T-cell (primary cell): ENCODE measurements at regions not wholly inside any gene's neighbourhood (a gene's known extent, or its start where the extent isn't known, plus 50 kb on each side); places are given as distances from the start of the nearest gene placed in this dataset.
"Not testable (repeated sequence)": the region's sequence is repeated elsewhere in the genome, so short reads cannot be mapped to it uniquely, and the experiment has no call there.

Experiments used
- ATAC-seq, 4 experiments: fragments of 200-7000 bp in 3 of 4; fragments of 150-1000 bp in 1 of 4; cut with Tn5 transposase; replicated peaks in 1 of 4; 1 replicate in 3 of 4; 2 replicates in 1 of 4; pipeline ENCODE4 v1.10.0; 2021; ENCODE audit warnings: moderate library complexity in 3 of 4, mild to moderate bottlenecking in 2 of 4, moderate number of reproducible peaks in 1 of 4
- CTCF ChIA-PET, 2 donors: fragments of 300-600 bp; sonication (Branson Sonifier 250); formaldehyde crosslinking; loops; one replicate each; lab custom pipeline; 2022; ENCODE audit warnings: antibody characterized with exemption in 2 of 2; lab: Charles Lee
- POLR2A ChIA-PET, 2 donors: fragments of 300-600 bp; sonication (Branson Sonifier 250); formaldehyde crosslinking; loops; one replicate each; lab custom pipeline; 2022; ENCODE audit warnings: antibody characterized with exemption in 2 of 2; lab: Charles Lee
- DNase-seq, 35 experiments: peaks; one replicate each; pipeline versions ENCODE4 v3.0.0 to v3.0.0-alpha.2; 2013 to 2023
- H3K27ac ChIP-seq: one replicate; pipeline ENCODE4 v1.5.1; 2013; ENCODE audit warnings: low read length
- H3K27me3 ChIP-seq, 2 experiments: replicated peaks in 1 of 2; 1 replicate in 1 of 2; 2 replicates in 1 of 2; pipeline versions ENCODE4 v1.6.1 to v1.7.0; 2013; ENCODE audit warnings: low read length in 1 of 2, mixed read lengths in 1 of 2; ENCODE audit not compliant: control insufficient read depth in 2 of 2, insufficient read depth in 2 of 2; ENCODE audit errors: extremely low read depth in 1 of 2
- H3K36me3 ChIP-seq, 2 donors: 1 replicate in 1 of 2; 2 replicates in 1 of 2; pipeline versions ENCODE4 v1.6.1 to v1.7.0; 2013; ENCODE audit warnings: low read length in 1 of 2; ENCODE audit not compliant: control insufficient read depth in 2 of 2, insufficient read depth in 1 of 2; ENCODE audit errors: extremely low read depth in 1 of 2
- H3K4me1 ChIP-seq, 2 experiments: 1 replicate in 1 of 2; 2 replicates in 1 of 2; pipeline versions ENCODE4 v1.6.1 to v1.7.0; 2013; ENCODE audit warnings: low read length in 2 of 2, mixed read lengths in 1 of 2; ENCODE audit not compliant: insufficient read depth in 2 of 2, control insufficient read depth in 1 of 2; ENCODE audit errors: extremely low read depth in 1 of 2
- H3K4me3 ChIP-seq, 2 donors: 1 replicate in 1 of 2; 2 replicates in 1 of 2; pipeline versions ENCODE4 v1.5.1 to v1.7.0; 2013; ENCODE audit warnings: mild to moderate bottlenecking in 2 of 2, low read length in 1 of 2, moderate library complexity in 1 of 2; ENCODE audit not compliant: control insufficient read depth in 1 of 2; ENCODE audit errors: extremely low read depth in 1 of 2
- H3K9me3 ChIP-seq: 2 replicates; pipeline ENCODE4 v1.7.0; 2013
- H3K27ac Mint-ChIP-seq, 2 donors: one replicate each; pipeline ENCODE4 v1.8.0; 2020 to 2021; ENCODE audit warnings: mild to moderate bottlenecking in 2 of 2, mixed read lengths in 2 of 2
- H3K27me3 Mint-ChIP-seq, 2 donors: one replicate each; pipeline ENCODE4 v1.8.0; 2021 to 2022; ENCODE audit warnings: mixed read lengths in 2 of 2
- H3K36me3 Mint-ChIP-seq: one replicate; pipeline ENCODE4 v1.8.0; 2021; ENCODE audit warnings: mixed read lengths
- H3K4me1 Mint-ChIP-seq, 3 donors: one replicate each; pipeline ENCODE4 v1.8.0; 2020 to 2022; ENCODE audit warnings: mixed read lengths in 3 of 3, mild to moderate bottlenecking in 1 of 3
- H3K4me3 Mint-ChIP-seq, 3 donors: one replicate each; pipeline ENCODE4 v1.8.0; 2020 to 2022; ENCODE audit warnings: mild to moderate bottlenecking in 3 of 3, mixed read lengths in 3 of 3, moderate library complexity in 3 of 3
- H3K9me3 Mint-ChIP-seq, 3 donors: one replicate each; pipeline ENCODE4 v1.8.0; 2020 to 2022; ENCODE audit warnings: mixed read lengths in 3 of 3
- WGBS: methylation state at CpG from one replicate; pipeline ENCODE4 v1.1.5; 2013; ENCODE audit warnings: missing lambda C conversion rate; ENCODE audit not compliant: insufficient coverage; 5-methylcytosine and 5-hydroxymethylcytosine counted together

- H3K9me3 ChIP-seq, result peaks cover 3% of the 10 kb centered on the region
- ChIA-PET POLR2A (no interaction called here), CTCF (no interaction called here)
- Mint-ChIP-seq H3K4me3 (no peak overlapping the region), H3K4me1 (no peaks in the 10 kb centered on the region), H3K27me3 (no peaks in the 10 kb centered on the region), H3K9me3 (peaks cover 12 to 26% (median 23%) of the 10 kb centered on the region in 3 donors), H3K36me3 (no peaks in the 10 kb centered on the region), H3K27ac (no peak overlapping the region)
- DNase-seq (no peak), ATAC-seq (no peak)
- H3K4me1 ChIP-seq, result no peaks in the 10 kb centered on the region
- no peaks in the 10 kb centered on the region for H3K27me3 ChIP-seq
- H3K36me3 ChIP-seq, result no peaks in the 10 kb centered on the region
- no peak overlapping the region for H3K27ac ChIP-seq
- no peak overlapping the region for H3K4me3 ChIP-seq
- WGBS, result no CpG with 5 or more reads among the region's 1 CpG
These were observed 182.7 kb downstream of the ETAA1 start for GRCh38 chr2:67579806-67580205.

- no peaks in the 10 kb centered on the region for H3K36me3 ChIP-seq
- H3K9me3 ChIP-seq, result peaks cover 3% of the 10 kb centered on the region
- ChIA-PET POLR2A (no interaction called here), CTCF (no interaction called here)
- no peak overlapping the region for H3K27ac ChIP-seq
- no peak overlapping the region for H3K4me3 ChIP-seq
- no peaks in the 10 kb centered on the region for H3K4me1 ChIP-seq
- Mint-ChIP-seq H3K27ac (no peak overlapping the region), H3K4me3 (no peak overlapping the region), H3K36me3 (no peaks in the 10 kb centered on the region), H3K4me1 (no peaks in the 10 kb centered on the region), H3K27me3 (no peaks in the 10 kb centered on the region), H3K9me3 (peaks cover 19 to 44% (median 40%) of the 10 kb centered on the region in 3 donors)
- DNase-seq (no peak), ATAC-seq (no peak)
- 82% methylated on average over 1 of the region's 7 CpGs for WGBS
- H3K27me3 ChIP-seq, result no peaks in the 10 kb centered on the region
These were observed 184.6 kb downstream of the ETAA1 start for GRCh38 chr2:67581751-67582150.

GRCh38 chr2:67583185-67583584 lies 186.1 kb downstream of the ETAA1 start:
- ChIA-PET CTCF (no interaction called here), POLR2A (no interaction called here)
- no peaks in the 10 kb centered on the region for H3K27me3 Mint-ChIP-seq

GRCh38 chr2:67585400-67585799 lies 188.3 kb downstream of the ETAA1 start:
- Mint-ChIP-seq H3K4me3 (no peak overlapping the region), H3K27me3 (no peaks in the 10 kb centered on the region), H3K9me3 (peaks cover 11 to 44% (median 35%) of the 10 kb centered on the region in 3 donors)

More at GRCh38 chr2:67583185-67583584, 186.1 kb downstream of the ETAA1 start:
- Histone ChIP-seq H3K27me3 (no peaks in the 10 kb centered on the region), H3K4me3 (no peak overlapping the region), H3K27ac (no peak overlapping the region), H3K9me3 (peaks cover 3% of the 10 kb centered on the region), H3K36me3 (no peaks in the 10 kb centered on the region), H3K4me1 (no peaks in the 10 kb centered on the region)
- WGBS, result no CpG with 5 or more reads among the region's 2 CpGs
- no peak overlapping the region for H3K4me3 Mint-ChIP-seq
- H3K36me3 Mint-ChIP-seq, result no peaks in the 10 kb centered on the region
- ATAC-seq (no peak), DNase-seq (no peak)
- no peak overlapping the region for H3K27ac Mint-ChIP-seq
- no peaks in the 10 kb centered on the region for H3K4me1 Mint-ChIP-seq
- H3K9me3 Mint-ChIP-seq, result peaks cover 11 to 44% (median 36%) of the 10 kb centered on the region in 3 donors

GRCh38 chr2:67589121-67589520 lies 192.0 kb downstream of the ETAA1 start:
- ATAC-seq, H3K36me3 ChIP-seq, DNase-seq, H3K9me3 ChIP-seq, H3K4me3 ChIP-seq, CTCF ChIA-PET, POLR2A ChIA-PET, H3K36me3 Mint-ChIP-seq, H3K27ac ChIP-seq, H3K4me1 ChIP-seq, H3K4me3 Mint-ChIP-seq, H3K27me3 ChIP-seq, H3K4me1 Mint-ChIP-seq, H3K27ac Mint-ChIP-seq, H3K27me3 Mint-ChIP-seq: not testable (repeated sequence)
- H3K9me3 Mint-ChIP-seq, result peaks cover 24 to 46% (median 36%) of the 10 kb centered on the region in 3 donors
- 69% methylated on average over 6 of the region's 6 CpGs for WGBS

More at GRCh38 chr2:67585400-67585799, 188.3 kb downstream of the ETAA1 start:
- no peak for ATAC-seq
- Mint-ChIP-seq H3K27ac (no peak overlapping the region), H3K36me3 (no peaks in the 10 kb centered on the region), H3K4me1 (no peaks in the 10 kb centered on the region)
- Histone ChIP-seq H3K27me3 (no peaks in the 10 kb centered on the region), H3K27ac (no peak overlapping the region), H3K4me1 (no peaks in the 10 kb centered on the region), H3K4me3 (no peak overlapping the region), H3K9me3 (peaks cover 3% of the 10 kb centered on the region), H3K36me3 (no peaks in the 10 kb centered on the region)
- CTCF ChIA-PET, result no interaction called here
- POLR2A ChIA-PET, result no interaction called here
- DNase-seq, result no peak

- H3K4me3 Mint-ChIP-seq, H3K36me3 Mint-ChIP-seq, DNase-seq, H3K4me1 ChIP-seq, H3K9me3 ChIP-seq, H3K27me3 Mint-ChIP-seq, H3K4me3 ChIP-seq, H3K27me3 ChIP-seq, H3K27ac ChIP-seq, ATAC-seq, H3K4me1 Mint-ChIP-seq, POLR2A ChIA-PET, H3K27ac Mint-ChIP-seq, CTCF ChIA-PET, H3K36me3 ChIP-seq: not testable (repeated sequence)
- H3K9me3 Mint-ChIP-seq, result peaks cover 13 to 27% (median 18%) of the 10 kb centered on the region in 3 donors
These were observed 197.4 kb downstream of the ETAA1 start for GRCh38 chr2:67594522-67594921.

GRCh38 chr2:67596871-67597270 lies 199.7 kb downstream of the ETAA1 start:
- no peak overlapping the region for H3K4me3 ChIP-seq
- H3K9me3 ChIP-seq, result no peaks in the 10 kb centered on the region
- no peaks in the 10 kb centered on the region for H3K4me1 ChIP-seq
- POLR2A ChIA-PET, result interaction anchor here in 1 of 2 donors (0.5 kb wide), 1 partner anchor 349 kb away, joined by 3 read pairs; no protein-coding TSS in a partner anchor
- no peak overlapping the region for H3K27ac ChIP-seq
- no peak overlapping the region for H3K27ac Mint-ChIP-seq
- CTCF ChIA-PET, result no interaction called here
- no peak for ATAC-seq
- no peak overlapping the region for H3K4me3 Mint-ChIP-seq
- DNase-seq, result no peak
- H3K9me3 Mint-ChIP-seq, result peaks cover 8 to 13% (median 12%) of the 10 kb centered on the region in 3 donors
- H3K27me3 Mint-ChIP-seq, result no peaks in the 10 kb centered on the region
- H3K4me1 Mint-ChIP-seq, result no peaks in the 10 kb centered on the region
- H3K27me3 ChIP-seq, result no peaks in the 10 kb centered on the region
- H3K36me3 ChIP-seq, result no peaks in the 10 kb centered on the region
- H3K36me3 Mint-ChIP-seq, result no peaks in the 10 kb centered on the region
